B cell (primary cell): ENCODE measurements at regions not wholly inside any gene's neighbourhood (a gene's known extent, or its start where the extent isn't known, plus 50 kb on each side); places are given as distances from the start of the nearest gene placed in this dataset.

Experiments
- ATAC-seq: fragments of 200-7000 bp; cut with Tn5 transposase; one replicate; pipeline ENCODE4 v1.10.0; 2021; ENCODE audit warnings: low read depth, mild to moderate bottlenecking, moderate number of reproducible peaks, moderate library complexity
- CTCF ChIA-PET: fragments of 350-600 bp; sonication (Branson Sonifier 250); formaldehyde crosslinking; loops from one replicate; lab custom pipeline; 2021; ENCODE audit warnings: antibody characterized with exemption, inconsistent platforms; lab: Charles Lee
- POLR2A ChIA-PET: fragments of 350-600 bp; sonication (Branson Sonifier 250); formaldehyde crosslinking; loops from one replicate; lab custom pipeline; 2021; ENCODE audit warnings: antibody characterized with exemption; lab: Charles Lee
- DNase-seq: peaks from one replicate; pipeline ENCODE4 v3.0.0; 2013
- H2AFZ ChIP-seq: 2 replicates; pipeline ENCODE4 v1.6.1; 2012; ENCODE audit warnings: mild to moderate bottlenecking, low read depth, low read length; ENCODE audit not compliant: insufficient read depth, poor library complexity, severe bottlenecking
- H3K27ac ChIP-seq, 2 donors: 1 replicate in 1 of 2; 2 replicates in 1 of 2; pipeline ENCODE4 v1.5.1; 2012 to 2013; ENCODE audit warnings: low read length in 2 of 2, mild to moderate bottlenecking in 2 of 2, moderate library complexity in 1 of 2
- H3K27me3 ChIP-seq, 4 experiments: fragments of 200-600 bp in 1 of 4; sonication (generic) in 1 of 4; replicated peaks in 1 of 4; 1 replicate in 2 of 4; 2 replicates in 2 of 4; pipeline versions ENCODE4 v1.6.1 to v1.7.0; 2013 to 2016; ENCODE audit warnings: low read length in 3 of 4, mild to moderate bottlenecking in 2 of 4, mixed read lengths in 1 of 4, moderate library complexity in 1 of 4; ENCODE audit not compliant: insufficient read depth in 4 of 4, control insufficient read depth in 3 of 4; ENCODE audit errors: control extremely low read depth in 1 of 4
- H3K36me3 ChIP-seq, 2 experiments: replicated peaks in 1 of 2; 1 replicate in 1 of 2; 2 replicates in 1 of 2; pipeline versions ENCODE4 v1.6.1 to v1.7.1; 2013; ENCODE audit warnings: low read length in 1 of 2; ENCODE audit not compliant: insufficient read depth in 2 of 2, control insufficient read depth in 1 of 2; ENCODE audit errors: control extremely low read depth in 1 of 2, extremely low read depth in 1 of 2
- H3K4me1 ChIP-seq, 2 donors: fragments of 200-600 bp in 1 of 2; sonication (generic) in 1 of 2; 1 replicate in 1 of 2; 2 replicates in 1 of 2; pipeline versions ENCODE4 v1.5.1 to v1.6.1; 2013 to 2017; ENCODE audit warnings: low read length in 2 of 2; ENCODE audit not compliant: control insufficient read depth in 2 of 2, insufficient read depth in 2 of 2
- H3K4me2 ChIP-seq: replicated peaks from 2 replicates; pipeline ENCODE3; 2012; ENCODE audit warnings: mild to moderate bottlenecking, low read depth, low read length; ENCODE audit not compliant: poor library complexity, severe bottlenecking
- H3K4me3 ChIP-seq, 5 experiments: fragments of 200-600 bp in 1 of 5; sonication (generic) in 1 of 5; 1 replicate in 3 of 5; 2 replicates in 2 of 5; pipeline versions ENCODE4 v1.5.1 to v1.7.0; 2011 to 2016; ENCODE audit warnings: low read length in 4 of 5, mild to moderate bottlenecking in 4 of 5, low read depth in 2 of 5, control low read depth in 1 of 5, moderate library complexity in 1 of 5; ENCODE audit not compliant: insufficient read depth in 1 of 5; ENCODE audit errors: control extremely low read depth in 1 of 5, extremely low read depth in 1 of 5
- H3K79me2 ChIP-seq: fragments of 200-600 bp; sonication (generic); one replicate; pipeline ENCODE4 v1.6.0; 2016; ENCODE audit warnings: low read length; ENCODE audit not compliant: control insufficient read depth, insufficient read depth
- H3K9ac ChIP-seq: fragments of 200-600 bp; sonication (generic); 2 replicates; pipeline ENCODE4 v1.6.1; 2017; ENCODE audit warnings: mild to moderate bottlenecking, low read length, moderate library complexity
- H3K9me3 ChIP-seq, 3 donors: one replicate each; pipeline versions ENCODE4 v1.6.1 to v1.7.1; 2013; ENCODE audit warnings: low read length in 2 of 3; ENCODE audit not compliant: control insufficient read depth in 2 of 3, insufficient read depth in 1 of 3; ENCODE audit errors: control extremely low read depth in 1 of 3
- H4K20me1 ChIP-seq: 2 replicates; pipeline ENCODE4 v1.6.0; 2012; ENCODE audit warnings: mild to moderate bottlenecking, low read length; ENCODE audit not compliant: insufficient read depth, control insufficient read depth, poor library complexity, severe bottlenecking
- H3K27ac Mint-ChIP-seq: one replicate; pipeline ENCODE4 v1.8.0; 2021; ENCODE audit warnings: mixed read lengths
- H3K27me3 Mint-ChIP-seq: one replicate; pipeline ENCODE4 v1.8.0; 2021; ENCODE audit warnings: mixed read lengths
- H3K4me1 Mint-ChIP-seq: one replicate; pipeline ENCODE4 v1.8.0; 2021; ENCODE audit warnings: mixed read lengths
- H3K4me3 Mint-ChIP-seq: one replicate; pipeline ENCODE4 v1.8.0; 2021; ENCODE audit warnings: mixed read lengths
- H3K9me3 Mint-ChIP-seq: one replicate; pipeline ENCODE4 v1.8.0; 2022; ENCODE audit warnings: mixed read lengths; ENCODE audit not compliant: insufficient read depth
- CTCF ChIP-seq: fragments of 200-600 bp; IDR thresholded peaks from one replicate; pipeline ENCODE4 v1.8.0; 2022; ENCODE audit warnings: antibody characterized with exemption, mild to moderate bottlenecking
- EZH2 ChIP-seq: IDR thresholded peaks from 2 replicates; pipeline ENCODE4 v1.6.1; 2012; ENCODE audit warnings: borderline replicate concordance, low read depth, mild to moderate bottlenecking, moderate library complexity, low read length; ENCODE audit not compliant: insufficient read depth, poor library complexity, severe bottlenecking
- WGBS: methylation state at CpG from one replicate; pipeline ENCODE4 v1.1.5; 2013; ENCODE audit warnings: missing lambda C conversion rate; ENCODE audit not compliant: insufficient coverage; 5-methylcytosine and 5-hydroxymethylcytosine counted together
- intact Hi-C: fragments of 100-400 bp; cut with micrococcal nuclease; formaldehyde crosslinking; loops from one replicate; pipeline ENCODE4 v1.10.0; 2022

GRCh38 chr1:165060285-165060793 lies 296.2 kb downstream of the LMX1A start:
- ChIA-PET CTCF (no interaction called here), POLR2A (no interaction called here)
- Mint-ChIP-seq H3K27ac (no peak overlapping the region), H3K4me3 (no peak overlapping the region), H3K4me1 (no peaks in the 10 kb centered on the region), H3K27me3 (peaks cover 9% of the 10 kb centered on the region), H3K9me3 (no peaks in the 10 kb centered on the region)
- no peak overlapping the region for H3K9ac ChIP-seq
- H4K20me1 ChIP-seq, result no peaks in the 10 kb centered on the region
- H2AFZ ChIP-seq, result no peak overlapping the region
- H3K4me2 ChIP-seq, result no peak overlapping the region
- no peak overlapping the region for H3K4me3 ChIP-seq
- H3K27ac ChIP-seq, result no peak overlapping the region
- intact Hi-C loops, result no loop called here
- no peaks in the 10 kb centered on the region for H3K4me1 ChIP-seq
- no peak for TF ChIP-seq CTCF
- TF ChIP-seq EZH2, result no peak
- WGBS, result 75% methylated on average over 5 of the region's 6 CpGs
- no peaks in the 10 kb centered on the region for H3K36me3 ChIP-seq
- ATAC-seq, result no peak
- H3K27me3 ChIP-seq, result no peaks in the 10 kb centered on the region
- no peak for DNase-seq
- H3K9me3 ChIP-seq, result no peaks in the 10 kb centered on the region
- no peaks in the 10 kb centered on the region for H3K79me2 ChIP-seq

- ChIA-PET POLR2A (no interaction called here), CTCF (no interaction called here)
- H3K4me3 ChIP-seq, result no peak overlapping the region
- no peaks in the 10 kb centered on the region for H3K79me2 ChIP-seq
- no peaks in the 10 kb centered on the region for H3K4me1 Mint-ChIP-seq
- H3K9me3 ChIP-seq, result no peaks in the 10 kb centered on the region
- no peak overlapping the region for H3K27ac Mint-ChIP-seq
- H3K27me3 Mint-ChIP-seq, result peaks cover 13% of the 10 kb centered on the region
- intact Hi-C loops, result no loop called here
- 79% methylated on average over 2 of the region's 3 CpGs for WGBS
- TF ChIP-seq CTCF (no peak), EZH2 (no peak)
- no peak overlapping the region for H3K9ac ChIP-seq
- no peaks in the 10 kb centered on the region for H3K36me3 ChIP-seq
- no peak overlapping the region for H3K4me2 ChIP-seq
- no peak overlapping the region for H3K27ac ChIP-seq
- no peaks in the 10 kb centered on the region for H3K27me3 ChIP-seq
- ATAC-seq, result no peak
- H3K4me1 ChIP-seq, result no peaks in the 10 kb centered on the region
- DNase-seq, result no peak
- H3K4me3 Mint-ChIP-seq, result no peak overlapping the region
- no peaks in the 10 kb centered on the region for H4K20me1 ChIP-seq
- H2AFZ ChIP-seq, result no peak overlapping the region
- H3K9me3 Mint-ChIP-seq, result peaks cover 2% of the 10 kb centered on the region
Observed at GRCh38 chr1:165057956-165058355, 298.6 kb downstream of the LMX1A start.
